ENCODE measurements at regions not wholly inside any gene's neighbourhood (a gene's known extent, or its start where the extent isn't known, plus 50 kb on each side); places are given as distances from the start of the nearest gene placed in this dataset.

DNA sequence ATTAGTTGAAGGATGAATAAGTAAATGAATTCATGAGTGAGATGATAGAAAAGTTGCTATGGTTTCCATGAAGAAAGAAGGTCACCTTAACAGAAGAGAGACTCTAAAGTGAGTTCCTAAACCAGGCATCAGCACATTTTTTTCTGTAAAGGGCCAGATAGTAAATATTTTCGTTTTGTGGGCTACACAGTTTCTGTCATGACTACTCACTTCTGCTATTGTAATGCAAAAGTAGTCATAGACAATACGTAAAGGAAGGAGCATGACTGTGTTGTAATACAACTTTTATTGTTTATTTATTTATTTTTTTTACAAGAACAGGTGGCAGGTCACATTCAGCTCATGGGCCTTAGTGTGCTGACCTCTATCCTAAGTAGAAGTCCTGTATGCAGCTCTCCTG is 426.1 kb upstream of the DYNLRB2 start:
- H3K36me3 ChIP-seq (ENCODE audit: insufficient read depth, low read length) = no peaks in the 10 kb centered on the region
- H3K27me3 ChIP-seq (ENCODE audit: control insufficient read depth in 1 of 2, insufficient read depth in 2 of 2, low read length in 2 of 2) = no peaks in the 10 kb centered on the region
- H3K9ac ChIP-seq (ENCODE audit: low read length) = no peak overlapping the region
- no peak overlapping the region for H3K4me3 ChIP-seq (ENCODE audit: low read depth in 1 of 2, low read length in 2 of 2)
- no peak overlapping the region for H3K27ac ChIP-seq (ENCODE audit: low read depth, low read length)
- H3K4me1 ChIP-seq (ENCODE audit: insufficient read depth, low read length) = no peaks in the 10 kb centered on the region
- no peaks in the 10 kb centered on the region for H3K9me3 ChIP-seq (ENCODE audit: low read length)

- Histone ChIP-seq H3K9me3 (ENCODE audit: low read length) (no peaks in the 10 kb centered on the region), H3K4me3 (ENCODE audit: low read depth in 1 of 2, low read length in 2 of 2) (no peak overlapping the region), H3K36me3 (ENCODE audit: insufficient read depth, low read length) (no peaks in the 10 kb centered on the region), H3K27me3 (ENCODE audit: control insufficient read depth in 1 of 2, insufficient read depth in 2 of 2, low read length in 2 of 2) (no peaks in the 10 kb centered on the region), H3K27ac (ENCODE audit: low read depth, low read length) (no peak overlapping the region), H3K9ac (ENCODE audit: low read length) (no peak overlapping the region), H3K4me1 (ENCODE audit: insufficient read depth, low read length) (no peaks in the 10 kb centered on the region)
Measured at GRCh38 chr16:80113873-80114574, 426.8 kb upstream of the DYNLRB2 start.

GRCh38 chr16:80109581-80109980 is 431.2 kb upstream of the DYNLRB2 start:
- H3K9me3 ChIP-seq (ENCODE audit: low read length) = no peaks in the 10 kb centered on the region
- H3K36me3 ChIP-seq (ENCODE audit: insufficient read depth, low read length) = no peaks in the 10 kb centered on the region
- no peaks in the 10 kb centered on the region for H3K4me1 ChIP-seq (ENCODE audit: insufficient read depth, low read length)
- H3K27ac ChIP-seq (ENCODE audit: low read depth, low read length) = no peak overlapping the region
- no peak overlapping the region for H3K4me3 ChIP-seq (ENCODE audit: low read depth in 1 of 2, low read length in 2 of 2)
- no peaks in the 10 kb centered on the region for H3K27me3 ChIP-seq (ENCODE audit: control insufficient read depth in 1 of 2, insufficient read depth in 2 of 2, low read length in 2 of 2)
- no peak overlapping the region for H3K9ac ChIP-seq (ENCODE audit: low read length)

GRCh38 chr16:80107900-80108299 is 432.9 kb upstream of the DYNLRB2 start:
- no peaks in the 10 kb centered on the region for H3K9me3 ChIP-seq (ENCODE audit: low read length)
- no peak overlapping the region for H3K27ac ChIP-seq (ENCODE audit: low read depth, low read length)
- H3K36me3 ChIP-seq (ENCODE audit: insufficient read depth, low read length) = no peaks in the 10 kb centered on the region
- H3K4me3 ChIP-seq (ENCODE audit: low read depth in 1 of 2, low read length in 2 of 2) = no peak overlapping the region
- H3K4me1 ChIP-seq (ENCODE audit: insufficient read depth, low read length) = no peaks in the 10 kb centered on the region
- H3K9ac ChIP-seq (ENCODE audit: low read length) = no peak overlapping the region
- H3K27me3 ChIP-seq (ENCODE audit: control insufficient read depth in 1 of 2, insufficient read depth in 2 of 2, low read length in 2 of 2) = no peaks in the 10 kb centered on the region

GRCh38 chr16:80105751-80106150 is 435.0 kb upstream of the DYNLRB2 start:
- H3K27me3 ChIP-seq (ENCODE audit: control insufficient read depth in 1 of 2, insufficient read depth in 2 of 2, low read length in 2 of 2) = no peaks in the 10 kb centered on the region
- H3K4me3 ChIP-seq (ENCODE audit: low read depth in 1 of 2, low read length in 2 of 2) = no peak overlapping the region
- no peaks in the 10 kb centered on the region for H3K36me3 ChIP-seq (ENCODE audit: insufficient read depth, low read length)
- no peak overlapping the region for H3K27ac ChIP-seq (ENCODE audit: low read depth, low read length)
- no peak overlapping the region for H3K9ac ChIP-seq (ENCODE audit: low read length)
- H3K9me3 ChIP-seq (ENCODE audit: low read length) = no peaks in the 10 kb centered on the region
- no peaks in the 10 kb centered on the region for H3K4me1 ChIP-seq (ENCODE audit: insufficient read depth, low read length)

GRCh38 chr16:80105160-80105559 is 435.6 kb upstream of the DYNLRB2 start:
- Histone ChIP-seq H3K27ac (ENCODE audit: low read depth, low read length) (no peak overlapping the region), H3K4me1 (ENCODE audit: insufficient read depth, low read length) (no peaks in the 10 kb centered on the region), H3K27me3 (ENCODE audit: control insufficient read depth in 1 of 2, insufficient read depth in 2 of 2, low read length in 2 of 2) (no peaks in the 10 kb centered on the region), H3K36me3 (ENCODE audit: insufficient read depth, low read length) (no peaks in the 10 kb centered on the region), H3K4me3 (ENCODE audit: low read depth in 1 of 2, low read length in 2 of 2) (no peak overlapping the region), H3K9ac (ENCODE audit: low read length) (no peak overlapping the region), H3K9me3 (ENCODE audit: low read length) (no peaks in the 10 kb centered on the region)

- Histone ChIP-seq H3K9ac (ENCODE audit: low read length) (no peak overlapping the region), H3K4me1 (ENCODE audit: insufficient read depth, low read length) (no peaks in the 10 kb centered on the region), H3K27me3 (ENCODE audit: control insufficient read depth in 1 of 2, insufficient read depth in 2 of 2, low read length in 2 of 2) (no peaks in the 10 kb centered on the region), H3K9me3 (ENCODE audit: low read length) (no peaks in the 10 kb centered on the region), H3K36me3 (ENCODE audit: insufficient read depth, low read length) (no peaks in the 10 kb centered on the region), H3K27ac (ENCODE audit: low read depth, low read length) (no peak overlapping the region), H3K4me3 (ENCODE audit: low read depth in 1 of 2, low read length in 2 of 2) (no peak overlapping the region)
Measured at GRCh38 chr16:80104401-80104800, 436.4 kb upstream of the DYNLRB2 start.

GRCh38 chr16:80103463-80103862 is 437.3 kb upstream of the DYNLRB2 start:
- Histone ChIP-seq H3K9me3 (ENCODE audit: low read length) (no peaks in the 10 kb centered on the region), H3K4me1 (ENCODE audit: insufficient read depth, low read length) (no peaks in the 10 kb centered on the region), H3K27me3 (ENCODE audit: control insufficient read depth in 1 of 2, insufficient read depth in 2 of 2, low read length in 2 of 2) (no peaks in the 10 kb centered on the region), H3K36me3 (ENCODE audit: insufficient read depth, low read length) (no peaks in the 10 kb centered on the region), H3K4me3 (ENCODE audit: low read depth in 1 of 2, low read length in 2 of 2) (no peak overlapping the region), H3K9ac (ENCODE audit: low read length) (no peak overlapping the region), H3K27ac (ENCODE audit: low read depth, low read length) (no peak overlapping the region)

GRCh38 chr16:80100846-80101451 is 439.8 kb upstream of the DYNLRB2 start:
- H3K4me1 ChIP-seq (ENCODE audit: insufficient read depth, low read length) = no peaks in the 10 kb centered on the region
- no peaks in the 10 kb centered on the region for H3K9me3 ChIP-seq (ENCODE audit: low read length)
- no peak overlapping the region for H3K9ac ChIP-seq (ENCODE audit: low read length)
- H3K27me3 ChIP-seq (ENCODE audit: control insufficient read depth in 1 of 2, insufficient read depth in 2 of 2, low read length in 2 of 2) = no peaks in the 10 kb centered on the region
- no peaks in the 10 kb centered on the region for H3K36me3 ChIP-seq (ENCODE audit: insufficient read depth, low read length)
- no peak overlapping the region for H3K27ac ChIP-seq (ENCODE audit: low read depth, low read length)
- no peak overlapping the region for H3K4me3 ChIP-seq (ENCODE audit: low read depth in 1 of 2, low read length in 2 of 2)

DNA sequence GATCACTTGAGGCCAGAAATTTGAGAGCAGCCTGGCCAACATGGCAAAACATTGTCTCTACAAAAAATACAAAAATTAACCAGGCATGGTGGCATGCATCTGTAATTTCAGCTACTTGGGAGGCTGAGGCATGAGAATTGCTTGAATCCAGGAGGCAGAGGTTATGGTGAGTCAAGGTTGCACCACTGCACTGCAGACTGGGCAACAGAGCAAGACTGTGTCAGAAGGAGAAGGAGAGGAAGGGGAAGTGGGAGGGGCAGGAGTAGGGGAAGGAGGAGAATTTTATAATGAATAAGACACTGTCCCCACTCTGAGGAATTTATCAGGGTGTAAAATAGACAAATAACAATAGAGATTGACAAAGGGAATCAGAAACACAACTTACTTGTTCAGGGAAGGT is 440.6 kb upstream of the DYNLRB2 start:
- H3K9ac ChIP-seq (ENCODE audit: low read length) = no peak overlapping the region
- no peaks in the 10 kb centered on the region for H3K36me3 ChIP-seq (ENCODE audit: insufficient read depth, low read length)
- H3K9me3 ChIP-seq (ENCODE audit: low read length) = no peaks in the 10 kb centered on the region
- no peaks in the 10 kb centered on the region for H3K27me3 ChIP-seq (ENCODE audit: control insufficient read depth in 1 of 2, insufficient read depth in 2 of 2, low read length in 2 of 2)
- no peaks in the 10 kb centered on the region for H3K4me1 ChIP-seq (ENCODE audit: insufficient read depth, low read length)
- no peak overlapping the region for H3K27ac ChIP-seq (ENCODE audit: low read depth, low read length)
- H3K4me3 ChIP-seq (ENCODE audit: low read depth in 1 of 2, low read length in 2 of 2) = no peak overlapping the region

- no peak overlapping the region for H3K4me3 ChIP-seq (ENCODE audit: low read depth in 1 of 2, low read length in 2 of 2)
- no peaks in the 10 kb centered on the region for H3K27me3 ChIP-seq (ENCODE audit: control insufficient read depth in 1 of 2, insufficient read depth in 2 of 2, low read length in 2 of 2)
- no peaks in the 10 kb centered on the region for H3K36me3 ChIP-seq (ENCODE audit: insufficient read depth, low read length)
- no peak overlapping the region for H3K9ac ChIP-seq (ENCODE audit: low read length)
- H3K4me1 ChIP-seq (ENCODE audit: insufficient read depth, low read length) = no peaks in the 10 kb centered on the region
- H3K9me3 ChIP-seq (ENCODE audit: low read length) = no peaks in the 10 kb centered on the region
- H3K27ac ChIP-seq (ENCODE audit: low read depth, low read length) = no peak overlapping the region
Measured at GRCh38 chr16:80097098-80097497, 443.7 kb upstream of the DYNLRB2 start.

DNA sequence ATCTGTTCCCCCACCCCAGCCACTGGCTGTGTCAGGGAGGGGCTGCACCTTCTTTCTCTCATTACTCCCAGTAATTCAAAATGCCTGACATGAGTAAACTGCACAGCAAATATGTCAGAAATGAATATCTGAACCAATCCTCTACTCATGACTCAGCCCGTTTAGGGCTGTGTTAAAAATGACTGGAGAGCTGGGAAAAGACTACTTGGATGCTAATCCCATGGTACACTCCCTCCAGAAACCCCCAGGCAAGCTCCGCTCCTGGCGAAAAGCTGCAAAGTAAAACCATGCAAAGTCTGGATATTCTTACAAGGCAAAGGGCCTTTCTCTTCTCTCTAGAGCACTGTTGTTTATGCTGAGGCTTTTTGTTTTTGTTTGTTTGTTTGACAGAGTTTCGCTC is 448.1 kb upstream of the DYNLRB2 start:
- H3K9me3 ChIP-seq (ENCODE audit: low read length) = no peaks in the 10 kb centered on the region
- no peak overlapping the region for H3K4me3 ChIP-seq (ENCODE audit: low read depth in 1 of 2, low read length in 2 of 2)
- no peak overlapping the region for H3K9ac ChIP-seq (ENCODE audit: low read length)
- H3K27ac ChIP-seq (ENCODE audit: low read depth, low read length) = no peak overlapping the region
- H3K4me1 ChIP-seq (ENCODE audit: insufficient read depth, low read length) = no peaks in the 10 kb centered on the region
- H3K27me3 ChIP-seq (ENCODE audit: control insufficient read depth in 1 of 2, insufficient read depth in 2 of 2, low read length in 2 of 2) = no peaks in the 10 kb centered on the region
- H3K36me3 ChIP-seq (ENCODE audit: insufficient read depth, low read length) = no peaks in the 10 kb centered on the region
